GM12891 (cell line): ENCODE measurements at regions not wholly inside any gene's neighbourhood (a gene's known extent, or its start where the extent isn't known, plus 50 kb on each side); places are given as distances from the start of the nearest gene placed in this dataset.

Experiments used
- DNase-seq: peaks from one replicate; pipeline ENCODE4 v3.0.0; 2011; ENCODE audit warnings: low spot score; ENCODE audit not compliant: insufficient read length
- FAIRE-seq: peaks from 2 replicates; lab custom pipeline; 2011; peaks lifted over from hg19 to GRCh38; lab: Jason Lieb, UNC
- PAX5 ChIP-seq: IDR thresholded peaks from 2 replicates; pipeline ENCODE4 v1.6.1; 2011; ENCODE audit warnings: low read length, moderate library complexity, mild to moderate bottlenecking; ENCODE audit not compliant: insufficient read depth, severe bottlenecking
- POLR2A ChIP-seq: IDR thresholded peaks from 2 replicates; pipeline ENCODE4 v1.6.1; 2011; ENCODE audit warnings: low read depth, low read length, control low read depth
- POLR2AphosphoS5 ChIP-seq: IDR thresholded peaks from 2 replicates; pipeline ENCODE4 v1.6.1; 2011; ENCODE audit warnings: low read depth, low read length, control low read depth
- POU2F2 ChIP-seq: IDR thresholded peaks from 2 replicates; pipeline ENCODE4 v1.6.1; 2011; ENCODE audit warnings: low read depth, mild to moderate bottlenecking, control low read depth, low read length, moderate library complexity
- SPI1 ChIP-seq: IDR thresholded peaks from 2 replicates; pipeline ENCODE4 v1.6.1; 2011; ENCODE audit warnings: low read depth, low read length, control low read depth
- TAF1 ChIP-seq: IDR thresholded peaks from 2 replicates; pipeline ENCODE4 v1.6.1; 2011; ENCODE audit warnings: low read depth, low read length, control low read depth

GRCh38 chr2:200220251-200220650, 86.2 kb upstream of the SPATS2L start:
- DNase-seq (no peak), FAIRE-seq (no peak)
- TF ChIP-seq PAX5 (no peak), POLR2A (no peak)

GRCh38 chr2:200221055-200221955, 85.2 kb upstream of the SPATS2L start:
- FAIRE-seq (no peak), DNase-seq (no peak)
- TF ChIP-seq SPI1 (no peak), POLR2AphosphoS5 (no peak), PAX5 (no peak), TAF1 (no peak), POLR2A (no peak), POU2F2 (no peak)

GRCh38 chr2:200222791-200223190, 83.7 kb upstream of the SPATS2L start:
- FAIRE-seq: no peak
- TF ChIP-seq SPI1 (no peak), POLR2A (no peak), POU2F2 (no peak), TAF1 (no peak), POLR2AphosphoS5 (no peak)

GRCh38 chr2:200223205-200223784, 83.2 kb upstream of the SPATS2L start:
- DNase-seq (no peak), FAIRE-seq (no peak)
- TF ChIP-seq POLR2AphosphoS5 (no peak), PAX5 (no peak), TAF1 (no peak), POLR2A (no peak), POU2F2 (no peak), SPI1 (no peak)

More at GRCh38 chr2:200222791-200223190, 83.7 kb upstream of the SPATS2L start:
- no peak for DNase-seq

- TF ChIP-seq POLR2AphosphoS5 (no peak), PAX5 (no peak), SPI1 (no peak), TAF1 (no peak), POLR2A (no peak), POU2F2 (no peak)
- FAIRE-seq: no peak
- no peak for DNase-seq
Measured at GRCh38 chr2:200225951-200226350, 80.5 kb upstream of the SPATS2L start.

- FAIRE-seq (no peak), DNase-seq (no peak)
- TF ChIP-seq POLR2A (no peak), PAX5 (no peak), POU2F2 (no peak), TAF1 (no peak), POLR2AphosphoS5 (no peak), SPI1 (no peak)
Measured at GRCh38 chr2:200226451-200227426, 79.8 kb upstream of the SPATS2L start.

- DNase-seq (no peak), FAIRE-seq (no peak)
Measured at GRCh38 chr2:200230716-200231115, 75.8 kb upstream of the SPATS2L start.

GRCh38 chr2:200235533-200235932, 71.0 kb upstream of the SPATS2L start:
- no peak for TF ChIP-seq TAF1
- TF ChIP-seq POLR2AphosphoS5: no peak
- no peak for TF ChIP-seq POLR2A
- no peak for TF ChIP-seq SPI1
- no peak for TF ChIP-seq POU2F2
- TF ChIP-seq PAX5: no peak
- no peak for FAIRE-seq

More at GRCh38 chr2:200230716-200231115, 75.8 kb upstream of the SPATS2L start:
- TF ChIP-seq TAF1: no peak
- TF ChIP-seq SPI1: no peak
- no peak for TF ChIP-seq POU2F2
- no peak for TF ChIP-seq PAX5
- no peak for TF ChIP-seq POLR2AphosphoS5
- no peak for TF ChIP-seq POLR2A

More at GRCh38 chr2:200235533-200235932, 71.0 kb upstream of the SPATS2L start:
- DNase-seq: no peak
